HG03442 (cell line): ENCODE measurements at regions not wholly inside any gene's neighbourhood (a gene's known extent, or its start where the extent isn't known, plus 50 kb on each side); places are given as distances from the start of the nearest gene placed in this dataset.

Experiments used
- ATAC-seq: cut with Tn5 transposase; IDR thresholded peaks from one replicate; pipeline ENCODE4 v1.9.1; 2021; ENCODE audit warnings: mild to moderate bottlenecking, moderate library complexity; ENCODE audit not compliant: unreplicated experiment

- no peak for ATAC-seq
Measured at GRCh38 chr1:162970021-162970420, 99.1 kb upstream of the RGS4 start.

GRCh38 chr1:162966613-162967012, 102.5 kb upstream of the RGS4 start:
- no peak for ATAC-seq

- no peak for ATAC-seq
Measured at GRCh38 chr1:162964901-162965300, 103.9 kb upstream of the CCDC190 start.

- ATAC-seq, result no peak
Measured at GRCh38 chr1:162956922-162957321, 95.9 kb upstream of the CCDC190 start.

- ATAC-seq, result no peak
Measured at GRCh38 chr1:162954824-162955223, 93.8 kb upstream of the CCDC190 start.

GRCh38 chr1:162952956-162953355, 92.0 kb upstream of the CCDC190 start:
- no peak for ATAC-seq

- ATAC-seq, result peak; percentile 95
Measured at GRCh38 chr1:162951553-162952315, 90.8 kb upstream of the CCDC190 start.

- ATAC-seq, result no peak
Measured at GRCh38 chr1:162950187-162950586, 89.2 kb upstream of the CCDC190 start.

GRCh38 chr1:162946701-162947100, 85.7 kb upstream of the CCDC190 start:
- ATAC-seq, result no peak

GRCh38 chr1:162944974-162945674, 84.1 kb upstream of the CCDC190 start:
- no peak for ATAC-seq

- no peak for ATAC-seq
Measured at GRCh38 chr1:162943622-162944021, 82.6 kb upstream of the CCDC190 start.

- no peak for ATAC-seq
Measured at GRCh38 chr1:162942916-162943559, 82.1 kb upstream of the CCDC190 start.

GRCh38 chr1:162941024-162941423, 80.0 kb upstream of the CCDC190 start:
- ATAC-seq, result no peak

- no peak for ATAC-seq
Measured at GRCh38 chr1:162939035-162939434, 78.1 kb upstream of the CCDC190 start.

GRCh38 chr1:162937716-162938395, 76.9 kb upstream of the CCDC190 start:
- ATAC-seq, result no peak

GRCh38 chr1:162930976-162931560, 70.1 kb upstream of the CCDC190 start:
- ATAC-seq, result no peak

GRCh38 chr1:162930532-162930931, 69.6 kb upstream of the CCDC190 start:
- ATAC-seq, result no peak

- no peak for ATAC-seq
Measured at GRCh38 chr1:162929177-162929576, 68.2 kb upstream of the CCDC190 start.

GRCh38 chr1:162928141-162928540, 67.2 kb upstream of the CCDC190 start:
- ATAC-seq, result no peak

- ATAC-seq, result no peak
Measured at GRCh38 chr1:162927421-162927820, 66.4 kb upstream of the CCDC190 start.

GRCh38 chr1:162926906-162927305, 65.9 kb upstream of the CCDC190 start:
- no peak for ATAC-seq
